Mucosa of rectum (tissue), 2 donors: ENCODE measurements at regions not wholly inside any gene's neighbourhood (a gene's known extent, or its start where the extent isn't known, plus 50 kb on each side); places are given as distances from the start of the nearest gene placed in this dataset.

ENCODE experiments used
- H3K27ac ChIP-seq, 2 donors: one replicate each; pipeline ENCODE4 v1.7.0; 2013; ENCODE audit warnings: inconsistent platforms in 2 of 2, low read depth in 2 of 2, low read length in 2 of 2
- H3K27me3 ChIP-seq, 2 donors: one replicate each; pipeline ENCODE4 v1.7.0; 2013; ENCODE audit warnings: low read length in 2 of 2; ENCODE audit not compliant: control insufficient read depth in 2 of 2, insufficient read depth in 2 of 2
- H3K36me3 ChIP-seq, 2 donors: one replicate each; pipeline ENCODE4 v1.7.0; 2013; ENCODE audit warnings: low read length in 2 of 2; ENCODE audit not compliant: control insufficient read depth in 2 of 2, insufficient read depth in 2 of 2
- H3K4me1 ChIP-seq, 2 donors: one replicate each; pipeline ENCODE4 v1.7.0; 2013; ENCODE audit warnings: low read length in 2 of 2, mild to moderate bottlenecking in 1 of 2; ENCODE audit not compliant: control insufficient read depth in 2 of 2, insufficient read depth in 2 of 2
- H3K4me3 ChIP-seq, 2 donors: one replicate each; pipeline ENCODE4 v1.7.0; 2013; ENCODE audit warnings: low read length in 2 of 2
- H3K9ac ChIP-seq, 2 donors: one replicate each; pipeline ENCODE4 v1.7.0; 2013; ENCODE audit warnings: low read length in 2 of 2, low read depth in 1 of 2, mild to moderate bottlenecking in 1 of 2
- H3K9me3 ChIP-seq, 2 donors: one replicate each; pipeline ENCODE4 v1.7.0; 2013; ENCODE audit warnings: low read length in 2 of 2; ENCODE audit not compliant: control insufficient read depth in 2 of 2
- donor health status: healthy.
- donor health status: Normal muscosa, but diverticular disease.

GRCh38 chr7:95672434-95672833 is 76.1 kb upstream of the PDK4 start:
- H3K9me3 ChIP-seq, result no peaks in the 10 kb centered on the region
- no peak overlapping the region for H3K27ac ChIP-seq
- no peak overlapping the region for H3K9ac ChIP-seq
- H3K36me3 ChIP-seq, result no peaks in the 10 kb centered on the region
- H3K27me3 ChIP-seq, result no peaks in the 10 kb centered on the region
- no peaks in the 10 kb centered on the region for H3K4me1 ChIP-seq
- H3K4me3 ChIP-seq, result no peak overlapping the region

GRCh38 chr7:95669513-95669912 is 73.2 kb upstream of the PDK4 start:
- Histone ChIP-seq H3K9ac (no peak overlapping the region), H3K27me3 (no peaks in the 10 kb centered on the region), H3K27ac (no peak overlapping the region), H3K4me3 (no peak overlapping the region), H3K4me1 (no peaks in the 10 kb centered on the region), H3K36me3 (no peaks in the 10 kb centered on the region), H3K9me3 (no peaks in the 10 kb centered on the region)

GRCh38 chr7:95668504-95669018 is 72.2 kb upstream of the PDK4 start:
- H3K27me3 ChIP-seq, result no peaks in the 10 kb centered on the region
- no peaks in the 10 kb centered on the region for H3K4me1 ChIP-seq
- H3K27ac ChIP-seq, result peak overlapping the region in 1 of 2 donors; percentile 25
- no peak overlapping the region for H3K9ac ChIP-seq
- H3K9me3 ChIP-seq, result no peaks in the 10 kb centered on the region
- H3K4me3 ChIP-seq, result no peak overlapping the region
- no peaks in the 10 kb centered on the region for H3K36me3 ChIP-seq

- no peaks in the 10 kb centered on the region for H3K27me3 ChIP-seq
- no peaks in the 10 kb centered on the region for H3K36me3 ChIP-seq
- H3K27ac ChIP-seq, result no peak overlapping the region
- peaks cover 2 to 7% of the 10 kb centered on the region in 2 donors for H3K4me1 ChIP-seq
- H3K4me3 ChIP-seq, result no peak overlapping the region
- H3K9ac ChIP-seq, result no peak overlapping the region
- H3K9me3 ChIP-seq, result no peaks in the 10 kb centered on the region
Measured at GRCh38 chr7:95662987-95663386, 66.7 kb upstream of the PDK4 start.

GRCh38 chr7:95660023-95660434 is 63.7 kb upstream of the PDK4 start:
- no peak overlapping the region for H3K4me3 ChIP-seq
- no peaks in the 10 kb centered on the region for H3K27me3 ChIP-seq
- H3K9ac ChIP-seq, result no peak overlapping the region
- no peaks in the 10 kb centered on the region for H3K9me3 ChIP-seq
- H3K4me1 ChIP-seq, result peaks cover 2 to 7% of the 10 kb centered on the region in 2 donors
- H3K36me3 ChIP-seq, result no peaks in the 10 kb centered on the region
- H3K27ac ChIP-seq, result peak overlapping the region; percentile 72 to 75

GRCh38 chr7:95658676-95659075 is 62.4 kb upstream of the PDK4 start:
- no peaks in the 10 kb centered on the region for H3K9me3 ChIP-seq
- no peaks in the 10 kb centered on the region for H3K36me3 ChIP-seq
- no peak overlapping the region for H3K9ac ChIP-seq
- H3K4me3 ChIP-seq, result peak overlapping the region; percentile 15 to 30
- H3K27ac ChIP-seq, result peak overlapping the region; percentile 35 to 88
- H3K27me3 ChIP-seq, result no peaks in the 10 kb centered on the region
- peaks cover 2 to 7% of the 10 kb centered on the region in 2 donors for H3K4me1 ChIP-seq

- Histone ChIP-seq H3K4me3 (no peak overlapping the region), H3K27ac (no peak overlapping the region), H3K9me3 (no peaks in the 10 kb centered on the region), H3K36me3 (no peaks in the 10 kb centered on the region), H3K9ac (no peak overlapping the region), H3K27me3 (no peaks in the 10 kb centered on the region), H3K4me1 (no peaks in the 10 kb centered on the region)
Measured at GRCh38 chr7:95649546-95649945, 53.2 kb upstream of the PDK4 start.

GRCh38 chr7:95646350-95646749 is 50.0 kb upstream of the PDK4 start:
- no peak overlapping the region for H3K4me3 ChIP-seq
- H3K27ac ChIP-seq, result no peak overlapping the region
- H3K9me3 ChIP-seq, result no peaks in the 10 kb centered on the region
- H3K4me1 ChIP-seq, result no peaks in the 10 kb centered on the region
- no peaks in the 10 kb centered on the region for H3K36me3 ChIP-seq
- no peak overlapping the region for H3K9ac ChIP-seq
- H3K27me3 ChIP-seq, result no peaks in the 10 kb centered on the region
